SKM-1 (cell line): ENCODE measurements at regions not wholly inside any gene's neighbourhood (a gene's known extent, or its start where the extent isn't known, plus 50 kb on each side); places are given as distances from the start of the nearest gene placed in this dataset.
A peak's percentile ranks its signal among the peaks of the same experiment; 100 is the strongest.
"Not testable (repeated sequence)": the region's sequence is repeated elsewhere in the genome, so short reads cannot be mapped to it uniquely, and the experiment has no call there.

ENCODE experiments used
- DNase-seq: peaks from one replicate; lab custom pipeline; 2025; ENCODE audit not compliant: unreplicated experiment; lab: John Stamatoyannopoulos, UW

DNA sequence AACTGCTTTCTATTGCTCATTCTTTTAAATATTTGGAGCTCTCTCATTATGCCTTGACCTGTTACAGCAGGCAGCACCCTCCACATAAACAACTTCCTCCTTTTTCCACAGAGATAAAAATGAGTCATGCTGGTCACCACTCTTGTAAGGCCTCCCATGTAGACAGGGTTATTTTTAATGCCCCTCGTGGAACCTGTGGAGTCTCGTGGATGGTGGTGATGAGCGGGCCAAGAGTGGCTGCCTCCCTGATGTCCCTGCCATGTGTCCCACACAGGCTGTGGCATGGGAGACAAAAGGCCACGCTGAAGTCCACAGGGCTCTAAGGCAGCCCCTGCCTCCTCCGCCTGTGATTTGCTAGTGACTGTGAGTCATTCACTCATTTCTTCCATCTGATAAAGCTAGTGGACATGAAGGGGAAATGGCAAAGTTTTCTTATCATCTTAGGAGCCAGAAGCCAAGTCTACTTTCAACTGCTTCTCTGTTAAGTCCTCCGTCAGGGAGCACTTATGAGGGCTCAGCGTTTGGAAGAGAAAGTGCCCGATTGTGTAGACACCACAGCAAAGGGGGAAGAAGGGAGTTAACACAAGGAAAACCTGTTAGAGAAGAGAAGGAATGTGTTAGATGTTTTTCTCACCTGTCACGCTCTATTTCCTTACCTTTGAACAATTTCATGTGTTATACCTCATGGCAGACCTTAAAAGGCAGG is 121.6 kb upstream of the FAT1 start:
- DNase-seq, result peak; percentile 77

DNA sequence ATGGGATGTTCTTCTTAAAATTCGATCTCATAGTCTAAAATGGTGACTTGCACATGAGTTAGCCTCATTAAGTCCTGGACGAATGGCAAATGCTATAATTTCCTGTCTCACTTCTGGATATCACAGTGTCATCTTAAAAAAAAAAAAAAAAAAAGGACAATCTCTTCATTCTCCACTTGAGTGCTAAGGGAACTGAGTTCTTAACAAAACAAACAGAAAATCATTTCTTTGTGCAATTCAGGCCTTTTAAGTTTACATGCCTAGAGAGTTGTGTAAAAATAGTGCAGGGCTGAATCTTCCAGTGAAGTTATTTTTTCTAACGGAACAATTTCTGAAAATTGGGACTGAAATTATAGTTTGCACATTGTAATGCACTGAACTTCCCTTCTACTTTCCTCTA is 122.8 kb upstream of the FAT1 start:
- no peak for DNase-seq

- DNase-seq, result not testable (repeated sequence)
Measured at GRCh38 chr4:186847429-186848131, 123.9 kb upstream of the FAT1 start.

DNA sequence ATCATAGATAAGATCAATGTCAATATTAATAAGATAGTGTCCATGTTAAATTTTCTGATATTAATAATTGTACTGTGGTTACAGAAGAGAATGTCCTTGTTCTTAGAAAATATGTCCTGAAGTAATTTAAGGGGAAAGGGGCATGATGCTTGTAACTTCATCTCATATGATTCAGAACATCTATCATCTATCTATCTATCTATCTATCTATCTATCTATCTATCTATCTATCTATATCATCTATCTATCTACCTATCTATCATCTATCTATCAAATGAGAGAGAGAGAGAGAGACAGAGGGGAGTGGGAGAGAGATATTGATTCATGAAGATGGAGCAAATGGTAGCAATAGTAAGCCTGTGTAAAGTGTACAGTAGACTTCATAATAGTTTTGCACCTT is 124.8 kb upstream of the FAT1 start:
- DNase-seq, result no peak

- no peak for DNase-seq
Measured at GRCh38 chr4:186851291-186852072, 127.8 kb upstream of the FAT1 start.

- DNase-seq, result no peak
Measured at GRCh38 chr4:186852073-186852420, 128.4 kb upstream of the FAT1 start.

- DNase-seq, result no peak
Measured at GRCh38 chr4:186852964-186853391, 129.3 kb upstream of the FAT1 start.

GRCh38 chr4:186854256-186854655 is 130.6 kb upstream of the FAT1 start:
- no peak for DNase-seq

DNA sequence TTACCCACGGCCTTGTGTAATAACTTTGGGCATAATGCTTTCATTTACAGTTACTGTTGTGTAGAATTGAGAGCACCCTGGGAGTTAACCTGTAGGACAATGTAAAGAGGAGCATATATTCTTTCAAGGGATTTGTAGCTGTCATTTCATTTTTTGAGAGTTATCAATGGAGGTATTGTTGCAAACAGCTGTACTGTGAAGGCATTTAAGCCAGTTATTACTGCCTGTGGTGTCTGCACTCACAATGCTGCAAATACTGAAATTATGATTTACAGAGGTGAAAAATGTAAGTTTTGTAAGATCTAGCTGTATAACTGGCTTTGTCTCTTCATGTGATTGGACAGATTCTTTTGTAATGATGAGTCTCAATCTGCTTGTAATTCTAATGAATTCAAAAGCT is 131.5 kb upstream of the FAT1 start:
- no peak for DNase-seq

DNA sequence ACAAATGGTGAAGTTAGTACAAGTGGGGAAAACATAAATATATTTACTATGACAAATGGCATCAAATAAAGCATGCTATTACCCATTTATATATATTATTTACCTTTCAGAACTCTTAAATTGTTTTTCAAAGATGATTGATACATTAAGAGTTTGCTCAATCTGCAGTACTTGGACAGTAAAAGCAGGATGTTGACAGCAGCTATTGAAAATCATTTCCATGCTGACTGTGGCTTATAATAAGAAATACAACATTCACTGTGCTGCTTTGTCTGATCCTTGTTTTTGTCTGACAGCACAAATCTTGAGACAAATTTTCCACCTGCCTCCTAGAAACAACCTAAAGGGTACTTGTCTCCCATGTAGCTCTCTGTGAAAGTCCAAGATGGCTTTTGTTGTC is 134.1 kb upstream of the FAT1 start:
- no peak for DNase-seq

DNA sequence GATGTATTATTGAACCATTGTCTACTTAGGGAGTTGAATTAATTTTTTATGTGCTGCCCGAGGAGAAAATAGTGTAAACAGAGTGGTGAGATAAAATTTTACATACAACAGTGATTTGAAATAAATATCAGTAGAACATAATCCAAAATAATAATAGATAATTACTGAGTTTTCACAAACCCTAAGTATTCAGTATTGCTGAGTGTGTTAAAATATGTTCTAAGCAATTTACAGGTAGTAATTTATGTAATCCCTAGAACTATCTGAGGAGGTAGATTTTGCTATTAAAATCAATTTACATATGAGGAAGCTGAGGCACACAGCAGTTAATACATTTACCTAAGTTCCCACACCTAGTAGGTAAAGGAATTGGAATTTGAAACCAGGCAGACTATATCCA is 134.7 kb upstream of the FAT1 start:
- no peak for DNase-seq

- DNase-seq, result no peak
Measured at GRCh38 chr4:186859420-186859819, 135.8 kb upstream of the FAT1 start.

DNA sequence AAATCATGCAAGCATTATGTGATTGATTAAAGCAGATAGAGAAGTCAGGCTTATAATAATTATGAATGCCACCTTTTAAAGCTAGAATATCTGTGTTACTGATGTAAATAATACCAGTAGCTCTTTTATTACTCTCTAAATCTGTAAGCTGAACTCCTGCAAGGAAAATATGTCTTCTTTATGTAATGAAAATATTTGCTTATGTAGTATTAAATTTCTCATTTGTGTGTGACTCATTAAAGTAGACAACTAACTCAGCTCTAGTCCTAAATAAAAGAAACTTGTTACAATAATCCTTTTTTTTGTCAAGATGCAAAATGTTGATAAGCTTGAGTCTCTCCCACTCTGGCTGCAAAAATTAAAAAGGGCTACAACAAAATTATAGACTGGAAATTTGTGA is 137.7 kb upstream of the FAT1 start:
- DNase-seq, result no peak

- no peak for DNase-seq
Measured at GRCh38 chr4:186871856-186872255, 148.2 kb upstream of the FAT1 start.

- DNase-seq, result not testable (repeated sequence)
Measured at GRCh38 chr4:186873095-186873494, 149.4 kb upstream of the FAT1 start.

DNA sequence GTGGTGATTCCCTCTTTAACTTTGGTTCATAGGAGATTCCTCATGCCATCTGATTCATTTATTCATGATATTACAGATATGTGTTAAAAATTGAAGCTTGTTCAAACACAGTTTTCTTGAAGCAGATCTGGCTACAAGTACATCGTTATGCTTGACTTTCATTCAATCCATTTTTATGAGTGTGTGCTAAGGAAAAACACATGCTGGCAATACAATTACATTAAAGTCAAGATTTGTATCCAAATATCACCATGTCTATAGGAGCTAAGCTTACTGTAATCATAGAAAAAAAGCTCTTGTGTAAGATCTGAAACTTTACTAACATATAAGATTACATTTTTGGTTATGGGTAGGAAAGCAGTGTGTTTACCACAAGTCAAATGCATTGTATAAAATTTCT is 151.8 kb upstream of the FAT1 start:
- DNase-seq, result no peak

DNA sequence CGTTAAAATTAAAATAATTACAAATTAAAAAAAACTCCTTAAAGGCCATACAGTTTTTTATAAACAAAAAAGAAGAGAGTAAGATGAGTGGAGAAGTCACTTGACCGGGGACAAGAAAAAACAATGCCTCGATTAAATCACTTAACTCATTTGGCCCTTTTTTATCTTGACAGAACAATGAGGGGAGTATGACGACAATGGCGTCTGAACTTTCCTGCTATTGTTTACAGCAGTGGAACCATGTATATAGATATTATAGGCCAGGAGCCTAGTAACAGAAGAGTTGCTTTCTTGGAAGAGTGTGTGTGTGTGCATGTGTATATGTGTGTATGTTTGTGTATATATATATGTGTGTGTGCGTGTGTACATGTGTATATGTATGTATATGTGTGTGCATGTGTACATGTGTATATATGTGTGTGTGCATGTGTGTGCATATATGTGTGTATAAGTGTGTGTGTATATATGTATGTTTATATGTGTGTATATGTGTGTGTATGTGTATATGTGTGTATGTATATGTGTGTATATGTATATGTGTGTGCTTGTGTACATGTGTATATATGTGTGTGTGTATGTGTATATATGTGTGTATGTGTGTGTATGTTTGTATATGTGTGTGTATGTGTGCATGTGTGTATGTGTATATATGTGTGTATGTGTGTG is 153.4 kb upstream of the FAT1 start:
- DNase-seq, result no peak

DNA sequence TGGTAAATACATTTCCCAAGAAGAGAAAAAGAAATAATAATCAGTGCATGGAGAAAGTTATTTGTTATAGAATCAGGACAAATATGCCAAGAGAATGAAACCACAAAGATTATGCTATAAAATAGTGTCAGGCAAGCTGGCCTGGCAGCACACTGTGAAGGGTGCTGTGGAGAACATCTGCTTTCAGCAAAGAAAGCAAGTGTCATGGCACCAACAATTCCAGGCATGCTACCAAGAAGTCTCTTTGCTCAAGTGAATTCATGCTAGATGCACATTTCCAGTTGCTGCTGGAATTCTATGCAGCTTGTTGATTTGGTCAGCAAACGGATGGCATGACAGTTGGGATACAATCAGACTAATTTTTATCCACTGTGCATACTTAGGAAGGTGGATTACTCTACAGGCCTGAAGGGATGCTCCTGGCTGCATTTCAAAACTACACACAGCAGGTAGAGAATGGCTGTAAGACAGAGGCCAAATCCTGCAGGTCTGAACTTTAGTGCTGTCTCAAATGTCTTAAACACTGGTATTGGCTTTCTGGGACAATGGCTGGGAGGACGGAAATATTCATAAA is 154.6 kb upstream of the FAT1 start:
- no peak for DNase-seq

DNA sequence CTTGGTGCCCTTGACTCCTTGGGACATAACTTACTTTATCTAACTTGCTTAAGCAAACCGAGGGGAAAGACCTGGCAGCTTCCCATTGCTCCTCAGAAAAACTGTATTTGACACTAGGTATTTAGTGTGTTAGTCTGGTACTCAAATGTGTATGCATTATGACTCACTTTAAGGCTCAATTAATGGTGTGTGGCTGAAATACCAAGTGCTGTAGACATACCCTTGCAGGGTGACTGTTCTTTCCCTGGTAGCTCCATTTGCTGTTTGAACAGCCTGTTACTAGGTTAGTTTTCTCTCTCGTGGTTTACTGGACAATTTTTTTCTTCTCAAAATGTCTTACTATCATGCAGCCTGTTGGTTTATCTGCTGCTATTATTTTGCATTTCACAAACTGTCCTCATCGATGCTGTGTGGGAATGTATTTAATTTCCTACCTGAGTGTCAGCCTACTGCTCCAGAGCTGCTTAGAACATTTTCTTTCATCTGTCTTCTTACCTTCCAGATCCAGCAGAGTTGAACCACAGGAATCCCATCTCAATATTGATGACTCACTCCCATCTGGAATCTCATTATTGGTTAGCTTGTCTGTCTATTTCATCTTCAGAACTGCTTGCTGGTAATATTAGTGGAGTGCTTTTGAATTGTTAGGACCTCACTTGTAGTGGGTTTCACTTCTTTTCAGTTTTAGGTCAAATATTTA is 158.0 kb upstream of the FAT1 start:
- no peak for DNase-seq

GRCh38 chr4:186882293-186882692 is 158.6 kb upstream of the FAT1 start:
- DNase-seq, result no peak

- DNase-seq, result no peak
Measured at GRCh38 chr4:186885289-186885688, 161.6 kb upstream of the FAT1 start.
